H1 (cell line): ENCODE measurements at regions not wholly inside any gene's neighbourhood (a gene's known extent, or its start where the extent isn't known, plus 50 kb on each side); places are given as distances from the start of the nearest gene placed in this dataset.

Source experiments
- KDM5A ChIP-seq: fragments of 200-600 bp; IDR thresholded peaks from 2 replicates; pipeline ENCODE4 v1.7.1; 2012; ENCODE audit warnings: mild to moderate bottlenecking, low read length, inconsistent platforms, mixed read lengths
- POLR2AphosphoS5 ChIP-seq: IDR thresholded peaks from 2 replicates; pipeline ENCODE4 v1.6.1; 2011; ENCODE audit warnings: low read depth, low read length
- POU5F1 ChIP-seq: IDR thresholded peaks from 2 replicates; pipeline ENCODE4 v1.6.1; 2011; ENCODE audit warnings: low read depth, mild to moderate bottlenecking, low read length, moderate library complexity
- RAD21 ChIP-seq, 2 experiments: IDR thresholded peaks in 1 of 2; conservative IDR thresholded peaks in 1 of 2; 2 replicates each; pipeline ENCODE4 v1.6.1; 2011; ENCODE audit warnings: low read depth in 2 of 2, low read length in 2 of 2, improper control_type of control experiment in 1 of 2, inconsistent platforms in 1 of 2, mild to moderate bottlenecking in 1 of 2, moderate library complexity in 1 of 2
- SP1 ChIP-seq: IDR thresholded peaks from 2 replicates; pipeline ENCODE4 v1.6.1; 2011; ENCODE audit warnings: low read depth, low read length
- SRF ChIP-seq: IDR thresholded peaks from 2 replicates; pipeline ENCODE4 v1.6.1; 2011; ENCODE audit warnings: mild to moderate bottlenecking, low read depth, low read length, moderate library complexity
- SUZ12 ChIP-seq: fragments of 200-600 bp; sonication (generic); IDR thresholded peaks from 2 replicates; pipeline ENCODE4 v1.6.1; 2012; ENCODE audit warnings: mild to moderate bottlenecking, inconsistent platforms, low read length, moderate library complexity, mixed read lengths
- TF ChIP-seq, protein P1 (sequence below): IDR thresholded peaks from 2 replicates; pipeline ENCODE4 v1.6.1; 2011; ENCODE audit warnings: low read depth, mild to moderate bottlenecking, low read length; ENCODE audit not compliant: insufficient read depth

DNA sequence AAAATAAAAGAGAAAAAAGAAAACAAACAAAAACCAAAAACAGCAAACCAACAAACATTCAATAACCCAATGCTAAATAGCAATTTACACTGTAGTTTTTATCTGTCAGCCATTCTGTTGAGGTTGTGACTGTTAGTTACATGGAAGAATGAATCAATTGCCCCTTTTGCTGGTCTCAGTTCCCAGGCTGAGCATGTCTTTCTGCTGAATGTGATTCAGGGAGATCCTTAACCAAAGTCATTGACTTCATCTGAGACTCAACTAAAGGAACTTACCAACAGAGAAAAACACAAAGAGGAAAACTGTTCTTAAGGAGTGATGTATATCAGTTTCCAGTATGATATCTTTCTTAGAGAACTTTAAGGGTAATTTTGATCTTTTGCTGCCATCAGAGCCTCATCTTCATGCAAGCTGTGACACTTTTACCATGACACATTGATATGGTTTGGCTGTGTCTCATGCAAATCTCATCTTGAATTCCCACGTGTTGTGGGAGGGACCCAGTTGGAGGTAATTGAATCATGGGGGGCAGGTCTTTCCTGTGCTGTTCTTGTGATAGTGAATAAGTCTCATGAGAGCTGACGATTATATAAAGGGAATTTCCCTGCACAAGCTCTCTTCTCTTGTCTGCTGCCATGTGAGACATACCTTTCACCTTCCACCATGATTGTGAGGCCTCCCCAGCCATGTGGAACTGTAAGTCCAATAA is 469.8 kb downstream of the KIF20B start (continued):
- TF ChIP-seq SUZ12 (no peak), KDM5A (no peak), POU5F1 (no peak), SP1 (no peak), RAD21 (IDR thresholded peaks at IDR 0.05 in 1 of 2, conservative IDR thresholded peaks at IDR 0.05 in 1 of 2; ENCODE audit: low read depth in 2 of 2, low read length in 2 of 2) (no peak), SRF (no peak), POLR2AphosphoS5 (no peak)
- TF ChIP-seq, protein P1, sequence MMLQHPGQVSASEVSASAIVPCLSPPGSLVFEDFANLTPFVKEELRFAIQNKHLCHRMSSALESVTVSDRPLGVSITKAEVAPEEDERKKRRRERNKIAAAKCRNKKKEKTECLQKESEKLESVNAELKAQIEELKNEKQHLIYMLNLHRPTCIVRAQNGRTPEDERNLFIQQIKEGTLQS: no peak
